ENCODE measurements at regions not wholly inside any gene's neighbourhood (a gene's known extent, or its start where the extent isn't known, plus 50 kb on each side); places are given as distances from the start of the nearest gene placed in this dataset.

GRCh38 chr17:79246225-79247190 lies 171.9 kb downstream of the ENGASE start:
- no peak for DNase-seq (ENCODE audit: low read depth)

- DNase-seq (ENCODE audit: low read depth): no peak
Measured at GRCh38 chr17:79244665-79245064, 170.0 kb downstream of the ENGASE start.

GRCh38 chr17:79243996-79244395 lies 169.4 kb downstream of the ENGASE start:
- DNase-seq (ENCODE audit: low read depth): no peak

- DNase-seq (ENCODE audit: low read depth): no peak
Measured at GRCh38 chr17:79243603-79243990, 169.0 kb downstream of the ENGASE start.

GRCh38 chr17:79242873-79243602 lies 168.4 kb downstream of the ENGASE start:
- no peak for DNase-seq (ENCODE audit: low read depth)

GRCh38 chr17:79242393-79242792 lies 167.8 kb downstream of the ENGASE start:
- DNase-seq (ENCODE audit: low read depth): no peak

- no peak for DNase-seq (ENCODE audit: low read depth)
Measured at GRCh38 chr17:79241616-79242015, 167.0 kb downstream of the ENGASE start.

GRCh38 chr17:79239205-79239604 lies 164.6 kb downstream of the ENGASE start:
- DNase-seq (ENCODE audit: low read depth): no peak

GRCh38 chr17:79237448-79238053 lies 162.9 kb downstream of the ENGASE start:
- no peak for DNase-seq (ENCODE audit: low read depth)

- DNase-seq (ENCODE audit: low read depth): no peak
Measured at GRCh38 chr17:79235808-79236207, 161.2 kb downstream of the ENGASE start.

- no peak for DNase-seq (ENCODE audit: low read depth)
Measured at GRCh38 chr17:79233916-79234551, 159.4 kb downstream of the ENGASE start.

- DNase-seq (ENCODE audit: low read depth): no peak
Measured at GRCh38 chr17:79232957-79233356, 158.3 kb downstream of the ENGASE start.

GRCh38 chr17:79231766-79232287 lies 157.2 kb downstream of the ENGASE start:
- no peak for DNase-seq (ENCODE audit: low read depth)

GRCh38 chr17:79230576-79230975 lies 156.0 kb downstream of the ENGASE start:
- no peak for DNase-seq (ENCODE audit: low read depth)

- DNase-seq (ENCODE audit: low read depth): no peak
Measured at GRCh38 chr17:79226037-79226436, 151.4 kb downstream of the ENGASE start.

- no peak for DNase-seq (ENCODE audit: low read depth)
Measured at GRCh38 chr17:79224903-79225302, 150.3 kb downstream of the ENGASE start.

- no peak for DNase-seq (ENCODE audit: low read depth)
Measured at GRCh38 chr17:79224476-79224875, 149.9 kb downstream of the ENGASE start.

GRCh38 chr17:79223953-79224352 lies 149.3 kb downstream of the ENGASE start:
- no peak for DNase-seq (ENCODE audit: low read depth)

GRCh38 chr17:79223471-79223870 lies 148.8 kb downstream of the ENGASE start:
- DNase-seq (ENCODE audit: low read depth): no peak

- no peak for DNase-seq (ENCODE audit: low read depth)
Measured at GRCh38 chr17:79221597-79221996, 147.0 kb downstream of the ENGASE start.

GRCh38 chr17:79220713-79221291 lies 146.2 kb downstream of the ENGASE start:
- no peak for DNase-seq (ENCODE audit: low read depth)

Data from activated T-helper 9 cell treated with anti-CD3 and anti-CD28 coated beads, Interleukin-2, amount 50 U/mL, for 16 hours (primary cell).